Loucy (cell line): ENCODE measurements at regions not wholly inside any gene's neighbourhood (a gene's known extent, or its start where the extent isn't known, plus 50 kb on each side); places are given as distances from the start of the nearest gene placed in this dataset.

Experiments used
- H2AFZ ChIP-seq: fragments of 200-600 bp; sonication (generic); 2 replicates; pipeline ENCODE4 v1.6.0; 2016; ENCODE audit warnings: antibody characterized with exemption, mild to moderate bottlenecking, low read length, moderate library complexity
- H3F3A ChIP-seq: fragments of 200-600 bp; 2 replicates; pipeline ENCODE4 v1.6.0; 2016; ENCODE audit warnings: antibody characterized with exemption, low read depth, mild to moderate bottlenecking
- H3K27me3 ChIP-seq: fragments of 200-600 bp; sonication (generic); 2 replicates; pipeline ENCODE4 v1.6.1; 2014; ENCODE audit warnings: low read length, mild to moderate bottlenecking; ENCODE audit not compliant: insufficient read depth, poor library complexity, severe bottlenecking
- H3K36me3 ChIP-seq: fragments of 200-600 bp; sonication (generic); 2 replicates; pipeline ENCODE4 v1.6.1; 2016; ENCODE audit warnings: low read length; ENCODE audit not compliant: insufficient read depth
- H3K4me1 ChIP-seq: fragments of 200-600 bp; sonication (generic); 2 replicates; pipeline ENCODE4 v1.5.1; 2014; ENCODE audit warnings: low read length, mild to moderate bottlenecking; ENCODE audit not compliant: insufficient read depth, poor library complexity, severe bottlenecking
- H3K4me2 ChIP-seq: fragments of 200-600 bp; sonication (generic); 2 replicates; pipeline ENCODE4 v1.6.0; 2014; ENCODE audit warnings: antibody characterized with exemption, low read length, low read depth, mild to moderate bottlenecking; ENCODE audit not compliant: poor library complexity, severe bottlenecking
- H3K4me3 ChIP-seq: fragments of 200-600 bp; sonication (generic); 2 replicates; pipeline ENCODE4 v1.5.1; 2014; ENCODE audit warnings: low read length, mild to moderate bottlenecking, mixed read lengths; ENCODE audit not compliant: poor library complexity, severe bottlenecking
- H3K79me2 ChIP-seq: fragments of 200-600 bp; sonication (generic); 2 replicates; pipeline ENCODE4 v1.6.1; 2014; ENCODE audit warnings: low read length; ENCODE audit not compliant: insufficient read depth
- H3K9ac ChIP-seq: fragments of 200-600 bp; sonication (generic); 2 replicates; pipeline ENCODE4 v1.6.0; 2014; ENCODE audit warnings: mild to moderate bottlenecking, low read depth, low read length, moderate library complexity; ENCODE audit not compliant: poor library complexity, severe bottlenecking
- H3K9me2 ChIP-seq: fragments of 200-600 bp; sonication (generic); replicated peaks from 2 replicates; pipeline ENCODE4 v1.6.1; 2016; ENCODE audit warnings: low read depth, low read length, mixed read lengths
- H3K9me3 ChIP-seq: fragments of 200-600 bp; sonication (generic); 2 replicates; pipeline ENCODE4 v1.6.1; 2014; ENCODE audit warnings: mild to moderate bottlenecking, antibody characterized with exemption, low read length, low read depth; ENCODE audit not compliant: insufficient read depth
- H4K20me1 ChIP-seq: fragments of 200-600 bp; sonication (generic); 2 replicates; pipeline ENCODE4 v1.6.0; 2014; ENCODE audit warnings: antibody characterized with exemption, low read length, mild to moderate bottlenecking; ENCODE audit not compliant: insufficient read depth, poor library complexity, severe bottlenecking
- EZH2phosphoT487 ChIP-seq: fragments of 200-600 bp; IDR thresholded peaks from 2 replicates; pipeline ENCODE4 v1.6.1; 2018; ENCODE audit warnings: antibody characterized with exemption, mild to moderate bottlenecking, moderate library complexity, borderline replicate concordance
- TF ChIP-seq, protein P1 (sequence below): fragments of 200-600 bp; sonication (generic); conservative IDR thresholded peaks from 2 replicates; pipeline ENCODE4 v1.5.1; 2014; ENCODE audit warnings: mild to moderate bottlenecking, antibody characterized with exemption, low read length

DNA sequence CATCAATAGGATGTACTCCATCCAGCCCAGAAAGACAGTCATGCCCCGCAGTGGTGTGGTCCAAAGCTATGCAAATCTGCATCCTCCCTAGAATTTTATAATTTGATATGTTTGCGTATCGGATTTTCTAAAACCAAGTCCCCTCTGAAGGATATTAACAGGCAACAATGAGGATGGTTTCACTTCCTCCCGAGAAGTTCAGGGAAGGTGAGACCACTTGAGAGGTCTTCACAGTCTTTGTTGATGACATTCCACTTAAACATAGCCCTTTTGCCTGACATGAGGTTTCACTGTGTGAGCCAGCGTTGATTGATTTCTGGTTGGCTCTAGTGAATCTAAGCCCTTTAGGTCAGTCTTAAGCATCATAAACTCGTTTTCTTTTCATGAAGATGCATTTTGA lies 276.1 kb downstream of the NR2F2 start:
- Histone ChIP-seq H3K9me2 (no peaks in the 10 kb centered on the region), H4K20me1 (no peaks in the 10 kb centered on the region), H3K4me1 (no peaks in the 10 kb centered on the region), H2AFZ (no peak overlapping the region), H3K9ac (no peak overlapping the region), H3K27me3 (no peaks in the 10 kb centered on the region), H3K4me2 (no peak overlapping the region), H3K9me3 (no peaks in the 10 kb centered on the region), H3K36me3 (no peaks in the 10 kb centered on the region), H3F3A (no peaks in the 10 kb centered on the region), H3K4me3 (no peak overlapping the region), H3K79me2 (no peaks in the 10 kb centered on the region)
- no peak for TF ChIP-seq EZH2phosphoT487
- TF ChIP-seq, protein P1, sequence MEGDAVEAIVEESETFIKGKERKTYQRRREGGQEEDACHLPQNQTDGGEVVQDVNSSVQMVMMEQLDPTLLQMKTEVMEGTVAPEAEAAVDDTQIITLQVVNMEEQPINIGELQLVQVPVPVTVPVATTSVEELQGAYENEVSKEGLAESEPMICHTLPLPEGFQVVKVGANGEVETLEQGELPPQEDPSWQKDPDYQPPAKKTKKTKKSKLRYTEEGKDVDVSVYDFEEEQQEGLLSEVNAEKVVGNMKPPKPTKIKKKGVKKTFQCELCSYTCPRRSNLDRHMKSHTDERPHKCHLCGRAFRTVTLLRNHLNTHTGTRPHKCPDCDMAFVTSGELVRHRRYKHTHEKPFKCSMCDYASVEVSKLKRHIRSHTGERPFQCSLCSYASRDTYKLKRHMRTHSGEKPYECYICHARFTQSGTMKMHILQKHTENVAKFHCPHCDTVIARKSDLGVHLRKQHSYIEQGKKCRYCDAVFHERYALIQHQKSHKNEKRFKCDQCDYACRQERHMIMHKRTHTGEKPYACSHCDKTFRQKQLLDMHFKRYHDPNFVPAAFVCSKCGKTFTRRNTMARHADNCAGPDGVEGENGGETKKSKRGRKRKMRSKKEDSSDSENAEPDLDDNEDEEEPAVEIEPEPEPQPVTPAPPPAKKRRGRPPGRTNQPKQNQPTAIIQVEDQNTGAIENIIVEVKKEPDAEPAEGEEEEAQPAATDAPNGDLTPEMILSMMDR: no peak

GRCh38 chr15:96610757-96611156 lies 280.3 kb downstream of the NR2F2 start:
- Histone ChIP-seq H3K36me3 (no peaks in the 10 kb centered on the region), H3K4me2 (no peak overlapping the region), H3K9me2 (no peaks in the 10 kb centered on the region), H3K27me3 (no peaks in the 10 kb centered on the region), H2AFZ (no peak overlapping the region), H3K79me2 (no peaks in the 10 kb centered on the region), H3K9me3 (no peaks in the 10 kb centered on the region), H3F3A (no peaks in the 10 kb centered on the region), H3K9ac (no peak overlapping the region), H3K4me1 (no peaks in the 10 kb centered on the region), H3K4me3 (no peak overlapping the region), H4K20me1 (no peaks in the 10 kb centered on the region)
- TF ChIP-seq, protein P1: no peak
- no peak for TF ChIP-seq EZH2phosphoT487

DNA sequence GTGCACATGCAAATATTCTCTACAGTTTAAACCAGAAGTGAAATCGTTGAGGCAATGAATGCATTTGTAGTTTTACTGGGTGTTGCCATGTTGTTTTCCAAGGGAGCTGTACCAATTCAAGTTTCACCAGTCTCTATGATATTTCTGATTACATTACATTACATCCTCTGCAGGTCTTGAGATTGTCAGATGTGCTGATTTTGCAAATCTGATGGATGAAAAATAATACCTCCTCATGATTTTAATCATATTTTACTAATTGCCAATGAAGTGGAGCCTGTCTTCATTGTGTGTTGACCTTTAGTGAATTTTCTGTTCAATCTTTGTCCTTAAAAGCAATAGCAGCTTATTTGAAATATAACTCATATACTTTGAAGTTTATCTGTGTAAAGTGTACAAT lies 282.4 kb downstream of the NR2F2 start:
- Histone ChIP-seq H3K79me2 (no peaks in the 10 kb centered on the region), H3K9ac (no peak overlapping the region), H4K20me1 (no peaks in the 10 kb centered on the region), H3K9me3 (no peaks in the 10 kb centered on the region), H3K4me1 (no peaks in the 10 kb centered on the region), H3F3A (no peaks in the 10 kb centered on the region), H3K9me2 (no peaks in the 10 kb centered on the region), H3K36me3 (no peaks in the 10 kb centered on the region), H3K4me2 (no peak overlapping the region), H3K4me3 (no peak overlapping the region), H2AFZ (no peak overlapping the region), H3K27me3 (no peaks in the 10 kb centered on the region)
- no peak for TF ChIP-seq EZH2phosphoT487
- TF ChIP-seq, protein P1: no peak
